ENCODE measurements at regions not wholly inside any gene's neighbourhood (a gene's known extent, or its start where the extent isn't known, plus 50 kb on each side); places are given as distances from the start of the nearest gene placed in this dataset.
"Not testable (repeated sequence)": the region's sequence is repeated elsewhere in the genome, so short reads cannot be mapped to it uniquely, and the experiment has no call there.

DNA sequence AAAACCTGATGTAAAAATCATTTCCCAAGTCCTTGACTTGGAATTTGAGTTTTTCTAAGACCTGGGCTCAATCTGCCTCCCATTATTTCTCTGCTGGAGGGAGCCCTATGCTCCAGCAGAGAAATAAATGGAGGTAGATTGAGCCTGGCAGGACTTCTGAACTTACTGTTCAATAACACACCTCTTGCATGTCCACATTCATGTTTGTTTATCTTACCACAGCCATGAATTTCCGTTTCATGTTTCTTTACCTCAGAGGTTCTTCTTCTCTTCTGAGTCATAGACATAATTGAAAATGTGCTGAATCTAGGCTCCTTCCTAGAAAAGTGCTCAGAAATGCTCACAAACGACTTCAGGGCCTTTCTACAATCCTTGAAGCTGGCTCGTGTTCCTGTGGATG is 170.8 kb downstream of the PMAIP1 start:
- H3K36me3 ChIP-seq, result no peaks in the 10 kb centered on the region
- H3K4me3 ChIP-seq, result no peak overlapping the region
- peaks cover 3% of the 10 kb centered on the region for H3K4me1 ChIP-seq (ENCODE audit: low read depth)
- DNase-seq (ENCODE audit: low read depth in 1 of 2, low spot score in 1 of 2), result no peak
- H3K27ac ChIP-seq, result no peak overlapping the region
- TF ChIP-seq, protein P1, sequence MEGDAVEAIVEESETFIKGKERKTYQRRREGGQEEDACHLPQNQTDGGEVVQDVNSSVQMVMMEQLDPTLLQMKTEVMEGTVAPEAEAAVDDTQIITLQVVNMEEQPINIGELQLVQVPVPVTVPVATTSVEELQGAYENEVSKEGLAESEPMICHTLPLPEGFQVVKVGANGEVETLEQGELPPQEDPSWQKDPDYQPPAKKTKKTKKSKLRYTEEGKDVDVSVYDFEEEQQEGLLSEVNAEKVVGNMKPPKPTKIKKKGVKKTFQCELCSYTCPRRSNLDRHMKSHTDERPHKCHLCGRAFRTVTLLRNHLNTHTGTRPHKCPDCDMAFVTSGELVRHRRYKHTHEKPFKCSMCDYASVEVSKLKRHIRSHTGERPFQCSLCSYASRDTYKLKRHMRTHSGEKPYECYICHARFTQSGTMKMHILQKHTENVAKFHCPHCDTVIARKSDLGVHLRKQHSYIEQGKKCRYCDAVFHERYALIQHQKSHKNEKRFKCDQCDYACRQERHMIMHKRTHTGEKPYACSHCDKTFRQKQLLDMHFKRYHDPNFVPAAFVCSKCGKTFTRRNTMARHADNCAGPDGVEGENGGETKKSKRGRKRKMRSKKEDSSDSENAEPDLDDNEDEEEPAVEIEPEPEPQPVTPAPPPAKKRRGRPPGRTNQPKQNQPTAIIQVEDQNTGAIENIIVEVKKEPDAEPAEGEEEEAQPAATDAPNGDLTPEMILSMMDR (IDR thresholded peaks at IDR 0.05; ENCODE audit: low read depth, low read length), result no peak
- no peaks in the 10 kb centered on the region for H3K9me3 ChIP-seq (ENCODE audit: low read depth)
- H3K27me3 ChIP-seq, result no peaks in the 10 kb centered on the region

DNA sequence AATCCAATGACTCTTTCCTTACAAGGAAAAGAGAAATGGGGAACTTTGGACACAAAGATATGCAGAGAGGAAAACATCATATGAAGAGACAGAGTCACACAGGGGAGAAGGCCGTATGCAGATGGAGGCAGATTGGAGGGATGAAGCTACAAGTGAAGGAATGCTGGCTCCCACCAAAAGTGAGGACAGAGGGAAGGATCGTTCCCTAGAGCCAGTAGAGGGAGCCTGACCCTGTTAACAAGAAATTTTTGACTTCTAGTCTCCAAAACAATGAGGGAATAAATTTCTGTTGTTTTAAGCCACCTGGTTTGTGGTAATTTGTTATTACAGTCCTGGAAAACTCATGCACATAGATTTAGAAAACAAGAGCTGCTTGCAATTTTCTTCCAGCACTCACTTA is 169.3 kb downstream of the PMAIP1 start:
- H3K4me1 ChIP-seq (ENCODE audit: low read depth), result peaks cover 3% of the 10 kb centered on the region
- no peaks in the 10 kb centered on the region for H3K36me3 ChIP-seq
- no peaks in the 10 kb centered on the region for H3K27me3 ChIP-seq
- TF ChIP-seq, protein P1 (IDR thresholded peaks at IDR 0.05; ENCODE audit: low read depth, low read length), result peak; percentile 8
- no peak overlapping the region for H3K4me3 ChIP-seq
- no peaks in the 10 kb centered on the region for H3K9me3 ChIP-seq (ENCODE audit: low read depth)
- no peak overlapping the region for H3K27ac ChIP-seq
- no peak for DNase-seq (ENCODE audit: low read depth in 1 of 2, low spot score in 1 of 2)

DNA sequence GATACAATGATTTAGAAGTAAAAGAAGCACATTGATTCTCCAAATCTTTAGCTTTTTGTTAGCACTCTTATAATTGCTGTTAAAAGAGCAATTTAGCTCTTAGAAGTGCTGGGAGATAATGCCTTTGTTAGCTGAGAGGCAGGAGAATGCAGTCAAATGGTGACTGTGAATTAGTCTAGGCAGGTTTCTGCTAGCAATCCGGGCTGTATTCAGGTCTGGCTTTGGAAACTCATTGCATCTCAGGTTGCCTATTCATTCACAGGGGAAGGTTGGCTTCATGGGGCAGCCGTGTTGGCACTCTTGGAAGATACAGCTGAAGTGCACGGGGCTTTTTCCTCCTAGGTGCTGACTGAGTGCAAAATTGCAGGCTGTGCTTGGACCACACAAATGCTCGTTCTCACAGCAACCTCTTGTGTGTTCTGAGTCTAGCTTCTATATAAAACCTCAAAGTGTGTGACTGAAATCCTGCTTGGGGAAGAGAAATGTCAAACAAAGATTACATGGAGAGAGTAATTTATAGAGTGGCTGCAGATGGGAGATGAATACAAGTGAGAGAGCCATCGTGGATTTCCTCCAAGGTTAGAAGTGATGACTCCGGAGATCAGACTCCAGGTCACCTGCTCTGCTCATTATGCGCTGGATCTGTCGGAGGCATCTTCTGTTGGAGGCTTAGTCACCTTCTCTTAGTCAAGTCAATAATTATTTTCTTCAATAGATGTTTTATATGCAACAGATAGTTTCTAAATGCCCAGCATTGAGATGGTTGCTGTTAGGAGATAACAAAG is 167.8 kb downstream of the PMAIP1 start:
- H3K36me3 ChIP-seq, result no peaks in the 10 kb centered on the region
- TF ChIP-seq, protein P1 (IDR thresholded peaks at IDR 0.05; ENCODE audit: low read depth, low read length), result no peak
- peaks cover 3% of the 10 kb centered on the region for H3K4me1 ChIP-seq (ENCODE audit: low read depth)
- no peaks in the 10 kb centered on the region for H3K27me3 ChIP-seq
- H3K9me3 ChIP-seq (ENCODE audit: low read depth), result no peaks in the 10 kb centered on the region
- no peak overlapping the region for H3K4me3 ChIP-seq
- DNase-seq (ENCODE audit: low read depth in 1 of 2, low spot score in 1 of 2), result peak in 1 of 2 donors; percentile 25
- H3K27ac ChIP-seq, result no peak overlapping the region

DNA sequence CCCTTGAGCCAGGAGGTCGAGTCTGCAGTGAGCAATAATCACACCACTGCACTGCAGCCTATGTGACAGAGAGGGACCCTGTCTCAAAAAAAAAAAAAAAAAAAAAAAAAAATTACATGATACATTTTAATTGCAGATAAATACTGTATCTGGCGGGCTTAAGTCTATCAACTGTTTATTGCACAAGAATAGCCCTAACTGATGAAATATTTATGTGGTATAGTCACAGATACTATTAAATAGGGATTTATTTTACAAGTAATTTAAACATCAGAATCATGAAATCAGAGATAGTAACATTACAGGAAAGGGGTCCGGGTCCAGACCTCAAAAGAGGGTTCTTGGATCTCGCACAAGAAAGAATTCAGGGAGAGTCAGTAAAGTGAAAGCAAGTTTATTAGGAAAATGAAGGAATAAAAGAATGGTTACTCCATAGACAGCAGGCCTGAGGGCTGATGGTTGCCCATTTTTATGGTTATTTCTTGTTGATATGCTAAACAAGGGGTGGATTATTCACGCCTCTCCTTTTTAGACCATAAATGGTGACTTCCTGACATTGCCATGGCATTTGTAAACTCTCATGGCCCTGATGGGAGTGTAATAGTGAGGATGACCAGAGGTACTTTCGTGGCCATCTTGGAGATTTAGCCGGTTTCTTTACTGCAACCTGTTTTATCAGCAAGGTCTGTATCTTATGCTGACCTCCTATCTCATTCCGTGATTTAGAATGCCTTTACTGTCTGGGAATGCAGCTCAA is 166.6 kb downstream of the PMAIP1 start:
- Histone ChIP-seq H3K4me3 (no peak overlapping the region), H3K27ac (no peak overlapping the region), H3K4me1 (ENCODE audit: low read depth) (peaks cover 3% of the 10 kb centered on the region), H3K27me3 (no peaks in the 10 kb centered on the region), H3K9me3 (ENCODE audit: low read depth) (no peaks in the 10 kb centered on the region), H3K36me3 (no peaks in the 10 kb centered on the region)
- DNase-seq (ENCODE audit: low read depth in 1 of 2, low spot score in 1 of 2), result no peak
- TF ChIP-seq, protein P1 (IDR thresholded peaks at IDR 0.05; ENCODE audit: low read depth, low read length), result no peak

DNA sequence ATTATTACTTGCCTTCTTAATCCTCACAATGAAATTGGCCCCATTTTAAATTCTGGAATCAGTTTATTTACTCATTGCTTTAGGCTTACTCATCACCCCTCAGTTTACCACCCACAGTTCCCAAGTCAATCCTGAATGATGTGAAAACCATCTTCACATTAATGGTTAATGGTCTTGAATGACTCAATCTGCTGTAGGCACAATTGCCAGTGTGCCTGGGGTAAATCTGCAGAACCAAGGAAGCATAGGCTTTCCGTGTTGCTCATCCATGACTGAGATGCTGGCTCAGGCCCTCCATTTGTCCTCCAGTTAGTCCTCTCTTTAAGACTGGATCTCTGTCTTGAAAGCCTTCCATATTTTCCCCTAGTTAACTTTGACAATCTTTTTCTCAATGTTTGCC is 164.5 kb downstream of the PMAIP1 start:
- Histone ChIP-seq H3K27ac (no peak overlapping the region), H3K36me3 (no peaks in the 10 kb centered on the region), H3K4me1 (ENCODE audit: low read depth) (peaks cover 3% of the 10 kb centered on the region), H3K4me3 (no peak overlapping the region), H3K27me3 (no peaks in the 10 kb centered on the region), H3K9me3 (ENCODE audit: low read depth) (no peaks in the 10 kb centered on the region)
- TF ChIP-seq, protein P1 (IDR thresholded peaks at IDR 0.05; ENCODE audit: low read depth, low read length), result no peak
- no peak for DNase-seq (ENCODE audit: low read depth in 1 of 2, low spot score in 1 of 2)

DNA sequence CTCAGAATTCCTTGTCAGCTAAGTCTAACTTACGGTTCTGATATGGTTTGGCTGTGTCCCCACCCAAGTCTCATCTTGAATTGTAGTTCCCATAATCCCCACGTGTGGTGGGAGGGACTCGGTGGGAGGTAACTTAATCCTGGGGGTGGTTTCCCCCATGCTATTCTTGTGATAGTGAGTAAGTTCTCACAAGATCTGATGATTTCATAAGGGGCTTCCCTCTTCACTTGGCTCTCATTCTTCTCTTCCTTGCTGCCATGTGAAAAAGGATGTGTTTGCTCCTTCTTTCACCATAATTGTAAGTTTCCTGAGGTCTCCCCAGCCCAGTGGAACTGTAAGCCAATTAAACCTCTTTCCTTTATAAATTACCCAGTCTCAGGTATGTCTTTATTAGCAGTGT is 163.0 kb downstream of the PMAIP1 start:
- not testable (repeated sequence) for H3K4me3 ChIP-seq; H3K27me3 ChIP-seq; H3K4me1 ChIP-seq (ENCODE audit: low read depth); H3K36me3 ChIP-seq; H3K27ac ChIP-seq; H3K9me3 ChIP-seq (ENCODE audit: low read depth); DNase-seq (ENCODE audit: low read depth in 1 of 2, low spot score in 1 of 2)

Data from cardiac muscle cell (in vitro differentiated cells and primary cell).